GM23338 (cell line): ENCODE measurements at regions not wholly inside any gene's neighbourhood (a gene's known extent, or its start where the extent isn't known, plus 50 kb on each side); places are given as distances from the start of the nearest gene placed in this dataset.

Source experiments
- ATAC-seq: fragments of 200-7000 bp; cut with Tn5 transposase; 3 replicates; pipeline ENCODE4 v1.9.1; 2020
- DNase-seq: peaks from one replicate; pipeline ENCODE4 v3.0.0-alpha.2; 2015; ENCODE audit warnings: low spot score
- H2AFZ ChIP-seq: fragments of 200-600 bp; sonication (generic); 2 replicates; pipeline ENCODE4 v1.8.0; 2016; ENCODE audit warnings: antibody characterized with exemption, mild to moderate bottlenecking, moderate library complexity
- H3F3A ChIP-seq: fragments of 200-600 bp; sonication (generic); replicated peaks from 2 replicates; pipeline ENCODE4 v1.8.0; 2017; ENCODE audit warnings: antibody characterized with exemption, mixed run types, low read depth
- H3K27ac ChIP-seq: fragments of 200-600 bp; sonication (generic); 2 replicates; pipeline ENCODE4 v1.6.1; 2016; ENCODE audit warnings: low read depth
- H3K27me3 ChIP-seq: fragments of 200-600 bp; sonication (generic); 2 replicates; pipeline ENCODE4 v1.8.0; 2016; ENCODE audit warnings: mild to moderate bottlenecking, mixed run types, moderate library complexity; ENCODE audit not compliant: insufficient read depth
- H3K36me3 ChIP-seq: fragments of 200-600 bp; sonication (generic); 2 replicates; pipeline ENCODE4 v1.8.0; 2016; ENCODE audit warnings: mild to moderate bottlenecking; ENCODE audit not compliant: insufficient read depth
- H3K4me1 ChIP-seq: fragments of 200-600 bp; sonication (generic); 2 replicates; pipeline ENCODE4 v1.8.0; 2016; ENCODE audit warnings: mild to moderate bottlenecking, moderate library complexity; ENCODE audit not compliant: insufficient read depth
- H3K4me2 ChIP-seq: fragments of 200-600 bp; sonication (generic); 2 replicates; pipeline ENCODE4 v1.7.1; 2017; ENCODE audit warnings: mixed run types
- H3K4me3 ChIP-seq: fragments of 200-600 bp; sonication (generic); 2 replicates; pipeline ENCODE4 v1.6.1; 2016; ENCODE audit warnings: mixed run types
- H3K79me2 ChIP-seq: fragments of 200-600 bp; sonication (generic); replicated peaks from 2 replicates; pipeline ENCODE4 v1.8.0; 2017; ENCODE audit warnings: mild to moderate bottlenecking; ENCODE audit not compliant: insufficient read depth
- H3K9me2 ChIP-seq: fragments of 200-600 bp; sonication (generic); 2 replicates; pipeline ENCODE4 v1.8.0; 2017; ENCODE audit not compliant: insufficient read depth
- H4K20me1 ChIP-seq: fragments of 200-600 bp; sonication (generic); replicated peaks from 2 replicates; pipeline ENCODE4 v1.8.0; 2017; ENCODE audit warnings: mild to moderate bottlenecking; ENCODE audit not compliant: insufficient read depth
- H3K27ac Mint-ChIP-seq: 2 replicates; pipeline ENCODE4 v1.8.0; 2020; ENCODE audit warnings: inconsistent platforms, mild to moderate bottlenecking, moderate library complexity, mixed read lengths
- H3K27me3 Mint-ChIP-seq: 3 replicates; pipeline ENCODE4 v1.8.0; 2022; ENCODE audit warnings: low read depth, mild to moderate bottlenecking, moderate library complexity, mixed read lengths, inconsistent platforms; ENCODE audit not compliant: insufficient read depth, poor library complexity
- H3K36me3 Mint-ChIP-seq: 3 replicates; pipeline ENCODE4 v1.8.0; 2021; ENCODE audit warnings: low read depth, mild to moderate bottlenecking, inconsistent platforms, moderate library complexity, mixed read lengths
- H3K4me1 Mint-ChIP-seq: 3 replicates; pipeline ENCODE4 v1.8.0; 2020; ENCODE audit warnings: mild to moderate bottlenecking, inconsistent platforms, mixed read lengths
- H3K4me3 Mint-ChIP-seq: 3 replicates; pipeline ENCODE4 v1.8.0; 2021; ENCODE audit warnings: moderate library complexity, mild to moderate bottlenecking, inconsistent platforms, mixed read lengths
- H3K9me3 Mint-ChIP-seq: 3 replicates; pipeline ENCODE4 v1.8.0; 2020; ENCODE audit warnings: moderate library complexity, mild to moderate bottlenecking, inconsistent platforms, mixed read lengths
- CREB1 ChIP-seq: fragments of 250-450 bp; sonication (Bioruptor Pico); IDR thresholded peaks from 2 replicates; pipeline ENCODE4 v1.5.0; 2020; ENCODE audit warnings: low read depth, mild to moderate bottlenecking, moderate library complexity
- CTCF ChIP-seq, 2 experiments: fragments of 200-600 bp in 1 of 2; sonication (generic) in 1 of 2; conservative IDR thresholded peaks; 2 replicates each; pipeline versions ENCODE4 v1.5.1 to v1.6.1; 2016 to 2017; ENCODE audit warnings: antibody characterized with exemption in 2 of 2, low read depth in 2 of 2, mild to moderate bottlenecking in 2 of 2, moderate library complexity in 1 of 2
- EZH2 ChIP-seq: fragments of 200-600 bp; sonication (generic); IDR thresholded peaks from one replicate; pipeline ENCODE4 v1.8.0; 2017; ENCODE audit warnings: antibody characterized with exemption, mild to moderate bottlenecking, low read depth; ENCODE audit not compliant: unreplicated experiment
- EZH2phosphoT487 ChIP-seq: fragments of 200-600 bp; sonication (generic); IDR thresholded peaks from one replicate; pipeline ENCODE4 v1.8.1; 2018; ENCODE audit warnings: antibody characterized with exemption; ENCODE audit not compliant: unreplicated experiment
- NANOG ChIP-seq: IDR thresholded peaks from 2 replicates; pipeline ENCODE4 v1.6.1; 2016; ENCODE audit warnings: antibody characterized with exemption, borderline replicate concordance
- POLR2AphosphoS5 ChIP-seq: IDR thresholded peaks from 2 replicates; pipeline ENCODE4 v1.6.1; 2016; ENCODE audit warnings: antibody characterized with exemption, low read depth
- STAT1 ChIP-seq: IDR thresholded peaks from one replicate; pipeline ENCODE4 v1.6.1; 2016; ENCODE audit warnings: antibody characterized with exemption; ENCODE audit not compliant: unreplicated experiment
- ZNF331 ChIP-seq: fragments of 250-450 bp; sonication (Bioruptor Pico); IDR thresholded peaks from 2 replicates; pipeline ENCODE4 v1.5.0; 2020; ENCODE audit warnings: low read depth, mild to moderate bottlenecking, moderate library complexity
- TF ChIP-seq, protein P1 (sequence below): IDR thresholded peaks from 2 replicates; pipeline ENCODE4 v1.6.1; 2016; ENCODE audit warnings: antibody characterized with exemption
- TF ChIP-seq, protein P2 (sequence below): fragments of 250-450 bp; sonication (Bioruptor Pico); IDR thresholded peaks from 2 replicates; pipeline ENCODE4 v1.5.0; 2020; ENCODE audit warnings: mild to moderate bottlenecking, moderate library complexity

GRCh38 chr1:87794788-87795614 lies 466.3 kb downstream of the LMO4 start:
- H3K36me3 ChIP-seq, result no peaks in the 10 kb centered on the region
- Mint-ChIP-seq H3K4me1 (peaks cover 12% of the 10 kb centered on the region), H3K36me3 (no peaks in the 10 kb centered on the region), H3K27me3 (no peaks in the 10 kb centered on the region), H3K9me3 (no peaks in the 10 kb centered on the region), H3K4me3 (no peak overlapping the region), H3K27ac (no peak overlapping the region)
- no peak for ATAC-seq
- H3K79me2 ChIP-seq, result no peaks in the 10 kb centered on the region
- no peak overlapping the region for H2AFZ ChIP-seq
- no peak for DNase-seq
- H3K4me1 ChIP-seq, result no peaks in the 10 kb centered on the region
- no peaks in the 10 kb centered on the region for H3K27me3 ChIP-seq
- H3F3A ChIP-seq, result no peaks in the 10 kb centered on the region
- no peak overlapping the region for H3K27ac ChIP-seq
- H3K4me2 ChIP-seq, result no peak overlapping the region
- no peak overlapping the region for H3K4me3 ChIP-seq
- TF ChIP-seq CTCF (conservative IDR thresholded peaks at IDR 0.05; ENCODE audit: low read depth in 2 of 2) (no peak), ZNF331 (no peak), EZH2 (no peak), EZH2phosphoT487 (no peak), CREB1 (no peak), STAT1 (no peak), NANOG (no peak), POLR2AphosphoS5 (no peak)
- TF ChIP-seq, protein P1, sequence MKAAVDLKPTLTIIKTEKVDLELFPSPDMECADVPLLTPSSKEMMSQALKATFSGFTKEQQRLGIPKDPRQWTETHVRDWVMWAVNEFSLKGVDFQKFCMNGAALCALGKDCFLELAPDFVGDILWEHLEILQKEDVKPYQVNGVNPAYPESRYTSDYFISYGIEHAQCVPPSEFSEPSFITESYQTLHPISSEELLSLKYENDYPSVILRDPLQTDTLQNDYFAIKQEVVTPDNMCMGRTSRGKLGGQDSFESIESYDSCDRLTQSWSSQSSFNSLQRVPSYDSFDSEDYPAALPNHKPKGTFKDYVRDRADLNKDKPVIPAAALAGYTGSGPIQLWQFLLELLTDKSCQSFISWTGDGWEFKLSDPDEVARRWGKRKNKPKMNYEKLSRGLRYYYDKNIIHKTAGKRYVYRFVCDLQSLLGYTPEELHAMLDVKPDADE, result no peak
- TF ChIP-seq, protein P2, sequence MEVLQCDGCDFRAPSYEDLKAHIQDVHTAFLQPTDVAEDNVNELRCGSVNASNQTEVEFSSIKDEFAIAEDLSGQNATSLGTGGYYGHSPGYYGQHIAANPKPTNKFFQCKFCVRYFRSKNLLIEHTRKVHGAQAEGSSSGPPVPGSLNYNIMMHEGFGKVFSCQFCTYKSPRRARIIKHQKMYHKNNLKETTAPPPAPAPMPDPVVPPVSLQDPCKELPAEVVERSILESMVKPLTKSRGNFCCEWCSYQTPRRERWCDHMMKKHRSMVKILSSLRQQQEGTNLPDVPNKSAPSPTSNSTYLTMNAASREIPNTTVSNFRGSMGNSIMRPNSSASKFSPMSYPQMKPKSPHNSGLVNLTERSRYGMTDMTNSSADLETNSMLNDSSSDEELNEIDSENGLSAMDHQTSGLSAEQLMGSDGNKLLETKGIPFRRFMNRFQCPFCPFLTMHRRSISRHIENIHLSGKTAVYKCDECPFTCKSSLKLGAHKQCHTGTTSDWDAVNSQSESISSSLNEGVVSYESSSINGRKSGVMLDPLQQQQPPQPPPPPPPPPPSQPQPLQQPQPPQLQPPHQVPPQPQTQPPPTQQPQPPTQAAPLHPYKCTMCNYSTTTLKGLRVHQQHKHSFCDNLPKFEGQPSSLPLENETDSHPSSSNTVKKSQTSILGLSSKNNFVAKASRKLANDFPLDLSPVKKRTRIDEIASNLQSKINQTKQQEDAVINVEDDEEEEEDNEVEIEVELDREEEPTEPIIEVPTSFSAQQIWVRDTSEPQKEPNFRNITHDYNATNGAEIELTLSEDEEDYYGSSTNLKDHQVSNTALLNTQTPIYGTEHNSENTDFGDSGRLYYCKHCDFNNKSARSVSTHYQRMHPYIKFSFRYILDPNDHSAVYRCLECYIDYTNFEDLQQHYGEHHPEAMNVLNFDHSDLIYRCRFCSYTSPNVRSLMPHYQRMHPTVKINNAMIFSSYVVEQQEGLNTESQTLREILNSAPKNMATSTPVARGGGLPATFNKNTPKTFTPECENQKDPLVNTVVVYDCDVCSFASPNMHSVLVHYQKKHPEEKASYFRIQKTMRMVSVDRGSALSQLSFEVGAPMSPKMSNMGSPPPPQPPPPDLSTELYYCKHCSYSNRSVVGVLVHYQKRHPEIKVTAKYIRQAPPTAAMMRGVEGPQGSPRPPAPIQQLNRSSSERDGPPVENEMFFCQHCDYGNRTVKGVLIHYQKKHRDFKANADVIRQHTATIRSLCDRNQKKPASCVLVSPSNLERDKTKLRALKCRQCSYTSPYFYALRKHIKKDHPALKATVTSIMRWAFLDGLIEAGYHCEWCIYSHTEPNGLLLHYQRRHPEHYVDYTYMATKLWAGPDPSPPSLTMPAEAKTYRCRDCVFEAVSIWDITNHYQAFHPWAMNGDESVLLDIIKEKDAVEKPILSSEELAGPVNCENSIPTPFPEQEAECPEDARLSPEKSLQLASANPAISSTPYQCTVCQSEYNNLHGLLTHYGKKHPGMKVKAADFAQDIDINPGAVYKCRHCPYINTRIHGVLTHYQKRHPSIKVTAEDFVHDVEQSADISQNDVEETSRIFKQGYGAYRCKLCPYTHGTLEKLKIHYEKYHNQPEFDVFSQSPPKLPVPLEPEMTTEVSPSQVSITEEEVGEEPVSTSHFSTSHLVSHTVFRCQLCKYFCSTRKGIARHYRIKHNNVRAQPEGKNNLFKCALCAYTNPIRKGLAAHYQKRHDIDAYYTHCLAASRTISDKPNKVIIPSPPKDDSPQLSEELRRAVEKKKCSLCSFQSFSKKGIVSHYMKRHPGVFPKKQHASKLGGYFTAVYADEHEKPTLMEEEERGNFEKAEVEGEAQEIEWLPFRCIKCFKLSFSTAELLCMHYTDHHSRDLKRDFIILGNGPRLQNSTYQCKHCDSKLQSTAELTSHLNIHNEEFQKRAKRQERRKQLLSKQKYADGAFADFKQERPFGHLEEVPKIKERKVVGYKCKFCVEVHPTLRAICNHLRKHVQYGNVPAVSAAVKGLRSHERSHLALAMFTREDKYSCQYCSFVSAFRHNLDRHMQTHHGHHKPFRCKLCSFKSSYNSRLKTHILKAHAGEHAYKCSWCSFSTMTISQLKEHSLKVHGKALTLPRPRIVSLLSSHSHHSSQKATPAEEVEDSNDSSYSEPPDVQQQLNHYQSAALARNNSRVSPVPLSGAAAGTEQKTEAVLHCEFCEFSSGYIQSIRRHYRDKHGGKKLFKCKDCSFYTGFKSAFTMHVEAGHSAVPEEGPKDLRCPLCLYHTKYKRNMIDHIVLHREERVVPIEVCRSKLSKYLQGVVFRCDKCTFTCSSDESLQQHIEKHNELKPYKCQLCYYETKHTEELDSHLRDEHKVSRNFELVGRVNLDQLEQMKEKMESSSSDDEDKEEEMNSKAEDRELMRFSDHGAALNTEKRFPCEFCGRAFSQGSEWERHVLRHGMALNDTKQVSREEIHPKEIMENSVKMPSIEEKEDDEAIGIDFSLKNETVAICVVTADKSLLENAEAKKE, result no peak
- H4K20me1 ChIP-seq, result no peaks in the 10 kb centered on the region
- peaks cover 12% of the 10 kb centered on the region for H3K9me2 ChIP-seq
